NCI-H2171 treated with DMSO at 0.1 percent for 48 hours (cell line): ENCODE measurements at regions not wholly inside any gene's neighbourhood (a gene's known extent, or its start where the extent isn't known, plus 50 kb on each side); places are given as distances from the start of the nearest gene placed in this dataset.
"Not testable (repeated sequence)": the region's sequence is repeated elsewhere in the genome, so short reads cannot be mapped to it uniquely, and the experiment has no call there.

Experiments
- DNase-seq: peaks from one replicate; lab custom pipeline; 2025; lab: John Stamatoyannopoulos, UW

GRCh38 chr9:108765265-108765664, 90.5 kb downstream of the ACTL7B start:
- DNase-seq, result no peak

- no peak for DNase-seq
These were observed 93.3 kb downstream of the ACTL7B start for GRCh38 chr9:108762348-108763055.

GRCh38 chr9:108761655-108762347, 94.0 kb downstream of the ACTL7B start:
- DNase-seq, result peak; percentile 15

GRCh38 chr9:108760841-108761240, 94.9 kb downstream of the ACTL7B start:
- DNase-seq, result no peak

DNA sequence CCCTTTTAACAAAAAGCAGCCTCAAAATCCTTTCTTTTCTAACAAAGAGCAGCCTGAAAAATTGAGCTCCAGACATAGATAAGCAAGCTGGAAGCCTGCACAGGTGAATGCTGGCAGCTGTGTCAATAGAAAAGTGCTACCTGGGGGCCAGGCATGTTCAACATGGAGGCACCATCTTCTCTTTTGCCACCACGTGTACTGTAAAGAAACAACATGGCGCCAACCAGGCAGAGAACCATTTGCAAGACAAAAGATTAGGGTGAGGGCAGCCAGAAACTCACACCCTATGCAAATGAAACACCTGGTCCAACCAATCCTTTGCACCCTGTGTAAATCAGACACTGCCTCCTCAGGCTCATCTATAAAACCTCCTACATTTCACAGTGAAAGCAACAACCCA, 96.0 kb downstream of the ACTL7B start:
- DNase-seq, result no peak

- no peak for DNase-seq
These were observed 96.4 kb downstream of the ACTL7B start for GRCh38 chr9:108759399-108759798.

- peak; percentile 40 for DNase-seq
These were observed 98.9 kb downstream of the ACTL7B start for GRCh38 chr9:108756746-108757490.

- no peak for DNase-seq
These were observed 99.8 kb downstream of the ACTL7B start for GRCh38 chr9:108755979-108756378.

GRCh38 chr9:108751369-108751768, 104.4 kb downstream of the ACTL7B start:
- no peak for DNase-seq

DNA sequence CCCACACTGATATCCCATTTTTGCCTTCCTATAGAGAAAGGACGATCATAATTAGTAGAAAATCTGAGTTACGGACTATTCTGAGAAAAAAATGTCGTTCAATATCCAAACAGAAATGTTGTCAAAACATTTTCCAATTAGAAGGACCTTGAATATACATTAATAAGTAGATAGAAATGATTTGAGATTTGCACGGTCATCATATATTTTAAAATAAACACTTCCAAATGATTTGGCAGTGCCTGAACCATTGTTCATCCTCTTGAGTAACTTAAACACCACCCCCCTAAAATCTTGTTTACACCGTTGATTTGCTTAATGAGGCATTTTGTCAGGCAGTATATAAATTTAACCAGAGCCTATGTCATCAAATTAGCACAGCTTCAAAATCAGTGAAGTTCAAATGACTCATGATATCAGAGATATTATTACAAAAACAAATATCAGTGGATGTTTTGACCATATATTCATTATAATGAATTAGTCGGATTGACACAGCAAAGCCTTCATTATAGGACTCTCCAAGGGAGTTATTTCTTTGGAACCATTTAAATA, 105.0 kb downstream of the ACTL7B start:
- peak; percentile 23 for DNase-seq

DNA sequence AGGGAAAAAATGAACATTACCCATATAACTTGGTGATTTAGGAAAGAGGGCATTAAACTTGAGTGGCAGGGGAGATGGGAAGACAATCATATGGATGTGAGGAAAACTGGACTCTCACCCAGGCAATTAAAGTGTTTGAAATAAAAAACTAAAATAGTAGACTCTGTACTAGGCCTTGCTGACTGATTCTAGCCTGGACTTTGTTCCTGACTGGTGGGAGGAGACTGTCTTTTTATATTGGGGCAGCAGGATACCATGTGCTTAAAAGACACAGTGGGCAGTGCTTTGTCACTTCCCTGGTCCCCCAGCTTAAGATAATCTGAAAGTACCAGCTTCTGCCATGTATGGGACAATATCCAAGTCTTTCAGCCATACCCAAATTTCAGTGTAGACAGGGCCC, 107.0 kb downstream of the ACTL7B start:
- no peak for DNase-seq

DNA sequence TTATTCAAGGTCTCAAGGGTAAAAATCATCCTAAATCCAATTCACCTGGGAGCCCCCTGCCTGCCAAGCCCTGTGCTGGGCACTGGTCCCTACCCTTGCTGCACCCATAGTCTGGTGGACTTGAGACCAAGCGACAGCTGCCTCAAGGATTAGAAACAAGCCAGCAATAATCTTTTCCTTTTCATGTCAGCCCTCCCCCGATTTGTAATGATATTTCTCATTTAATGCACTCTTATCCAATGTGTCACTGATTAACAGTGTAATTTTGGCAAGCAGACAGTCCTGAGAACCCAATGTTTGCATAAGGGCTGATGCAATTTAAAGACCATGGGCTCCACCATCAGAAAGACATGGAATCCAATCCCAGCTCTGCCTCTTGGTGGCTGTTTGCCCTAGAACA, 108.9 kb downstream of the ACTL7B start:
- no peak for DNase-seq

DNA sequence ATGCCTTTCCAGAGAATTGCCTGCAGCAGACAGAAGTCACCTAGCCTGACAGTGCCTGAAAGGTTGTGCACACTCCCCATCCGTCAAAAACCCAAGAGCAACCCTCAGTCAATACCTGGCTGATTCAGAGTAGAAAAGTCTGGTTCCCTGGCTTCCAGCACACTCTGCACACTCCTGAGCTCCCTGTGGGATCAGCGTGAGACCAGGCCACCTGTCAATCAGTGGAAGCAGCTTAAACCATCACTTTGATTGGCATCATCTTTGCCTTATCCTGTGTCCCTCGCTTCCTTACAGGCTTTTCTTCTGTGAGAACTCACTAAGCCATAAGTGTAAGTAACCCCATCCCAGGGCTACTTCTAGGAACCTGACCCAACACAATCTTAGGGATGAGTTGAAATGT, 109.8 kb downstream of the ACTL7B start:
- peak; percentile 37 for DNase-seq

DNA sequence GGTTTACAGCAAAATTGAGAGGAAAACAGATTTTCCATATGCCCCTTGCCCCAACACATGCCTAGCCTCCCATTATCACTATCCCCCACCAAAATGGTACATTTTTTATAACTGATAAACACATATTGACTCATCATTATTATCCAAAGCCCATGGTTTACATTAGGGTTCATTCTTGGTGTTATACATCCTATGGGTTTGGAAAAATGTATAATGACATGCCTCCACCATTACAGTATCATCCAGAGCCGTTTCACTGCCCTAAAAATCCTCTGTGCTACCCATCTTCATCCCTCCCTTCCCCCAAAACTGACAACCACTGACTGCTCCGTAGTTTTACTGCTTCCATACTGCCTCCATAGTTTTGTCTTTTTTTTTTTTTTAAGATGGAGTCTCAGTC, 111.1 kb downstream of the ACTL7B start:
- no peak for DNase-seq

- DNase-seq, result peak; percentile 93
These were observed 111.8 kb downstream of the ACTL7B start for GRCh38 chr9:108743901-108744371.

DNA sequence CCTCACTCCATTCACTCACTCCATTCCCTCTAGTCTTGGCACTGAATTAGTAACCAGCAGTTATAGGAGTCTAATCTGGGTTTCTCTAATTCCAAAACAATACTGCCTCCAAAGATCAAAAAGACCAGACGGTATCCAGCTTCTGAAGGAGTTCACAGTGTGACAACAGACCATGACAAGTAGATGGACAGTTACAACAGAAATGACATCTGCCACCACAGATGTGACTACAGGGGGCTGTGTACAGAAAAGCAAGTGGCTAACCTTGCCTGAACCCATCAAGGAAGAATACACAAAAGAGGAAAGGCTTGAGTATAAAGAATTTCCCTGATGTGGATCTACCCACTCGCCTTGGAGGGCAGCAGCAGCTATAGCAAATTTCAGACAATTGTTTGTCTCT, 112.4 kb downstream of the ACTL7B start:
- DNase-seq, result peak; percentile 89

- peak; percentile 49 for DNase-seq
These were observed 113.6 kb downstream of the ACTL7B start for GRCh38 chr9:108742191-108742590.

GRCh38 chr9:108731292-108731691, 124.5 kb downstream of the ACTL7B start:
- DNase-seq, result not testable (repeated sequence)

DNA sequence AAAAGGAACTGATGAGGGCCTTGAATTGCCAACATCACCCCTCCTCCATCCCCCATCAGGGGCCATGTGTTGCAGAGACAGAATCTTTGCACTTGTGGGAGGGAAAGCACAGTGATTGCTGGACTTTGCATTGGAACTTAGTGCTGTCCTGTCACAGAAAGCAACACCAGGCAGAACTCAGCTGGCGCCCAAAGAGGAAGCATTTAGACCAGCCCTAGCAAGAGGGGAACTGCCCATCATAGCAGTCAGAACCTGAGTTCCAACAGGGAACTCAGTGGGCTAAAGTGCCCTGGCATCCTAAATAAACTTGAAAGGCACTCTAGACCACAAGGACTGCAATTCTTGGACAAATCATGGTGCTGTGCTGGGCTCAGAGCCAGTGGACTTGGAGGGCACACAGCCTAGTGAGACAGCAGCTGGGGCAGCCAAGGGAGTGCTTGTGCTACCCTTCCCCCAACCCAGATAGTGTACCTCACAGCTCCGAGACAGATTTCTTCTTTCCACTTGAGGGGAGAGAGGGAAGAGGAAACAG, 128.1 kb downstream of the ACTL7B start:
- peak; percentile 37 for DNase-seq

- no peak for DNase-seq
These were observed 131.1 kb downstream of the ACTL7B start for GRCh38 chr9:108724652-108725051.

DNA sequence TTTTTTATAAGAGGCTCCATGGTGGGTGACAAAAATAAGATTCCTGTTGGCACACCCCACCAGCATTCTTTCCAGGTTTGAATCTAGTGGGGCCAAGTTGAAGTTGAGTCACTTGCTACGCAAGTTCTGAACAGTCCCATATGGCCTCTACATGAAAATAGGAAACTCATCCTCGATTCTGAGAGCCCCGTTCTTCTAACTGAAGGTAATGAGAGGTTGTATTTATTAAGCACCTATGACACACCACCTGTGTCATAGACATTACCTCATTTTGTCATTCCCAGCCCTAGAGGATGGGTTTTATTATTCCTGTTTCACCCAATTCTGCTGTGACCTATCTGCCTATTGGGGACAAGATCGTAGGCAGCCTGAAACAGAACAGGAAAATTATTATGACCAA, 131.7 kb downstream of the ACTL7B start:
- no peak for DNase-seq

DNA sequence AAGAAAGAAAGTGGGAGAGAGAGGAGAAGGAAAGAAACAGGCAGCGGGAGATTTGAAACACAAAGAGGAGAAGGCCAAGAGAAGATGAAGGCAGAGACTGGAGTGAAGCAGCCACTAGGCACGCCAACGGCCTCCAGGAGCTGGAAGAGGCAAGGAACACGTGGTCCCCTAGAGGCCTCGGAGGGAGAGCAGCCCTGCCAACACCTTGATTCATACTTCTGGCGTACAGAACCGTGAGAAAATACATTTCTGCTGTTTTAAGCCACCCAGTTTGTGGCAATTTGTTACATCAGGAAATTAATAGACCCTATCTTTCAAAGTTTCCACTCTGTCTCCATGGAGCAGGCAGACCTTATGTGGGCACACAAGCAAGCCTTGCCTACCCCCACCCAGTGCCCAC, 133.4 kb downstream of the ACTL7B start:
- DNase-seq, result no peak
